PC-9 (cell line): ENCODE measurements at regions not wholly inside any gene's neighbourhood (a gene's known extent, or its start where the extent isn't known, plus 50 kb on each side); places are given as distances from the start of the nearest gene placed in this dataset.

Experiments used
- BruUV-seq: library from RNA; stranded (reverse); fragments of 400-500 nt; replicated peaks from 2 replicates; lab custom pipeline; 2021; lab: Mats Ljungman, UMichigan
- CTCF ChIA-PET: fragments of 300-600 bp; sonication (Branson Sonifier 250); formaldehyde crosslinking; loops from one replicate; lab custom pipeline; 2022; ENCODE audit warnings: antibody characterized with exemption; lab: Charles Lee
- POLR2A ChIA-PET: fragments of 300-600 bp; sonication (Branson Sonifier 250); formaldehyde crosslinking; loops from one replicate; lab custom pipeline; 2022; ENCODE audit warnings: antibody characterized with exemption; ENCODE audit not compliant: unreplicated experiment; lab: Charles Lee
- DNase-seq, 2 experiments: peaks; one replicate each; pipeline versions ENCODE4 v3.0.0 to v3.0.0-alpha.2; 2015 to 2022; ENCODE audit warnings: mixed read lengths in 1 of 2
- H2AFZ ChIP-seq: fragments of 200-600 bp; sonication (generic); 2 replicates; pipeline ENCODE4 v1.8.1; 2017; ENCODE audit warnings: antibody characterized with exemption
- H3F3A ChIP-seq: fragments of 200-600 bp; sonication (generic); 2 replicates; pipeline ENCODE4 v1.8.1; 2017; ENCODE audit warnings: antibody characterized with exemption, mild to moderate bottlenecking, low read depth; ENCODE audit not compliant: insufficient read depth
- H3K27ac ChIP-seq: fragments of 200-600 bp; sonication (generic); 2 replicates; pipeline ENCODE4 v1.6.1; 2016; ENCODE audit warnings: mixed run types
- H3K27me3 ChIP-seq: fragments of 200-600 bp; sonication (generic); 2 replicates; pipeline ENCODE4 v1.6.1; 2016; ENCODE audit warnings: low read depth, mixed run types; ENCODE audit not compliant: insufficient read depth
- H3K36me3 ChIP-seq: fragments of 200-600 bp; sonication (generic); 2 replicates; pipeline ENCODE4 v1.6.1; 2016; ENCODE audit warnings: low read depth, mixed run types
- H3K4me1 ChIP-seq: fragments of 200-600 bp; sonication (generic); replicated peaks from 2 replicates; pipeline ENCODE4 v1.6.1; 2016; ENCODE audit warnings: mixed run types; ENCODE audit not compliant: insufficient read depth
- H3K4me2 ChIP-seq: fragments of 200-600 bp; sonication (generic); 2 replicates; pipeline ENCODE4 v1.6.1; 2017; ENCODE audit warnings: mixed run types
- H3K4me3 ChIP-seq: fragments of 200-600 bp; sonication (generic); 2 replicates; pipeline ENCODE4 v1.6.1; 2016; ENCODE audit warnings: mixed run types
- H3K79me2 ChIP-seq: fragments of 200-600 bp; sonication (generic); 2 replicates; pipeline ENCODE4 v1.6.1; 2017; ENCODE audit warnings: low read depth, mixed run types
- H3K9me2 ChIP-seq: fragments of 200-600 bp; sonication (generic); 2 replicates; pipeline ENCODE4 v1.8.1; 2017; ENCODE audit warnings: mild to moderate bottlenecking; ENCODE audit not compliant: insufficient read depth
- H3K9me3 ChIP-seq: fragments of 200-600 bp; sonication (generic); 2 replicates; pipeline ENCODE4 v1.8.1; 2016; ENCODE audit warnings: low read depth; ENCODE audit not compliant: insufficient read depth
- H4K20me1 ChIP-seq: fragments of 200-600 bp; sonication (generic); 2 replicates; pipeline ENCODE4 v1.8.1; 2017; ENCODE audit not compliant: insufficient read depth
- EZH2 ChIP-seq: fragments of 200-600 bp; sonication (generic); IDR thresholded peaks from 2 replicates; pipeline ENCODE4 v1.8.0; 2017; ENCODE audit warnings: antibody characterized with exemption, low read depth
- intact Hi-C: fragments of 100-400 bp; cut with micrococcal nuclease; formaldehyde crosslinking; loops from one replicate; pipeline ENCODE4 v1.10.0; 2022; ENCODE audit not compliant: unreplicated experiment
- TF ChIP-seq, protein P1 (sequence below): fragments of 200-600 bp; sonication (generic); conservative IDR thresholded peaks from 2 replicates; pipeline ENCODE4 v1.6.1; 2017; ENCODE audit warnings: mixed run types, antibody characterized with exemption, mild to moderate bottlenecking, moderate library complexity

- Histone ChIP-seq H3K79me2 (no peaks in the 10 kb centered on the region), H3F3A (no peaks in the 10 kb centered on the region), H3K36me3 (no peaks in the 10 kb centered on the region), H2AFZ (no peak overlapping the region), H3K4me3 (no peak overlapping the region), H3K9me2 (no peaks in the 10 kb centered on the region), H4K20me1 (no peaks in the 10 kb centered on the region), H3K4me2 (no peak overlapping the region), H3K4me1 (no peaks in the 10 kb centered on the region), H3K9me3 (no peaks in the 10 kb centered on the region), H3K27me3 (no peaks in the 10 kb centered on the region), H3K27ac (no peak overlapping the region)
- TF ChIP-seq, protein P1, sequence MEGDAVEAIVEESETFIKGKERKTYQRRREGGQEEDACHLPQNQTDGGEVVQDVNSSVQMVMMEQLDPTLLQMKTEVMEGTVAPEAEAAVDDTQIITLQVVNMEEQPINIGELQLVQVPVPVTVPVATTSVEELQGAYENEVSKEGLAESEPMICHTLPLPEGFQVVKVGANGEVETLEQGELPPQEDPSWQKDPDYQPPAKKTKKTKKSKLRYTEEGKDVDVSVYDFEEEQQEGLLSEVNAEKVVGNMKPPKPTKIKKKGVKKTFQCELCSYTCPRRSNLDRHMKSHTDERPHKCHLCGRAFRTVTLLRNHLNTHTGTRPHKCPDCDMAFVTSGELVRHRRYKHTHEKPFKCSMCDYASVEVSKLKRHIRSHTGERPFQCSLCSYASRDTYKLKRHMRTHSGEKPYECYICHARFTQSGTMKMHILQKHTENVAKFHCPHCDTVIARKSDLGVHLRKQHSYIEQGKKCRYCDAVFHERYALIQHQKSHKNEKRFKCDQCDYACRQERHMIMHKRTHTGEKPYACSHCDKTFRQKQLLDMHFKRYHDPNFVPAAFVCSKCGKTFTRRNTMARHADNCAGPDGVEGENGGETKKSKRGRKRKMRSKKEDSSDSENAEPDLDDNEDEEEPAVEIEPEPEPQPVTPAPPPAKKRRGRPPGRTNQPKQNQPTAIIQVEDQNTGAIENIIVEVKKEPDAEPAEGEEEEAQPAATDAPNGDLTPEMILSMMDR, result no peak
- TF ChIP-seq EZH2, result no peak
- no TSS peak for BruUV-seq
- ChIA-PET POLR2A (no interaction called here), CTCF (no interaction called here)
- no peak for DNase-seq
- intact Hi-C loops, result loop anchor here (5.0 kb wide), 1 partner anchor 331 kb away; no protein-coding TSS in a partner anchor
These were observed 279.1 kb upstream of the PITRM1 start for GRCh38 chr10:3451516-3452172.

GRCh38 chr10:3446221-3446620 lies 273.6 kb upstream of the PITRM1 start:
- CTCF ChIA-PET, result no interaction called here

DNA sequence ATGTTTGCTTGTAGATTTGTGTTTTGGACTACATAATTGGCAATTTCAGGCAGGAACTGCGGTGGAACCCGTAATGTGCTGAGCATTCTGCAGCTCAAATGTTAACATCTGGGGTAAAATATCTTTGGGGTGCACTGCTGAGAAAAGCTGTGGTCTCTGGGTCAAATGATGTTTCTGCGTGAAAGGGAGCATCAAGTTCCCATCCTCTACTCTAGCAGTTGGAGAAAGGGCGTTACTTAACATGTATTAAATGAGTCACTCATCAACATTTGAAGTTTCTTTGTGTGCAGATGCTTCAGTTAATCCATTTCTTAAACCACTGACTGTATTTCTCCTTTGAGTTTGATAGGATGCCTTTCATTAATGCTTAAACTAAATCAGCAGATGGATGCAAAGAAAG lies 273.1 kb upstream of the PITRM1 start:
- no peak for DNase-seq
- no peaks in the 10 kb centered on the region for H3K27me3 ChIP-seq
- no peak overlapping the region for H2AFZ ChIP-seq
- no peaks in the 10 kb centered on the region for H3K4me1 ChIP-seq
- H3K79me2 ChIP-seq, result no peaks in the 10 kb centered on the region
- intact Hi-C loops, result no loop called here
- no TSS peak for BruUV-seq
- CTCF ChIA-PET, result no interaction called here
- H3K4me3 ChIP-seq, result no peak overlapping the region
- no peaks in the 10 kb centered on the region for H3K36me3 ChIP-seq
- POLR2A ChIA-PET, result interaction anchor here (0.6 kb wide), 1 partner anchor 42 kb away, joined by 4 read pairs; no protein-coding TSS in a partner anchor
- TF ChIP-seq, protein P1, result no peak
- no peak for TF ChIP-seq EZH2
- H3K27ac ChIP-seq, result no peak overlapping the region
- H3K4me2 ChIP-seq, result no peak overlapping the region
- H3K9me2 ChIP-seq, result no peaks in the 10 kb centered on the region
- H4K20me1 ChIP-seq, result no peaks in the 10 kb centered on the region
- H3K9me3 ChIP-seq, result no peaks in the 10 kb centered on the region
- H3F3A ChIP-seq, result no peaks in the 10 kb centered on the region

More at GRCh38 chr10:3446221-3446620, 273.6 kb upstream of the PITRM1 start:
- Histone ChIP-seq H3K79me2 (no peaks in the 10 kb centered on the region), H3K9me3 (no peaks in the 10 kb centered on the region), H3K27me3 (no peaks in the 10 kb centered on the region), H3K27ac (no peak overlapping the region), H3K9me2 (no peaks in the 10 kb centered on the region), H3K4me2 (no peak overlapping the region), H3K4me3 (no peak overlapping the region), H3K4me1 (no peaks in the 10 kb centered on the region), H2AFZ (no peak overlapping the region), H3K36me3 (no peaks in the 10 kb centered on the region), H3F3A (no peaks in the 10 kb centered on the region), H4K20me1 (no peaks in the 10 kb centered on the region)
- intact Hi-C loops, result no loop called here
- no peak for DNase-seq
- TF ChIP-seq EZH2, result no peak
- TF ChIP-seq, protein P1, result no peak
- POLR2A ChIA-PET, result no interaction called here
- no TSS peak for BruUV-seq
